ENCODE measurements at regions not wholly inside any gene's neighbourhood (a gene's known extent, or its start where the extent isn't known, plus 50 kb on each side); places are given as distances from the start of the nearest gene placed in this dataset.

DNA sequence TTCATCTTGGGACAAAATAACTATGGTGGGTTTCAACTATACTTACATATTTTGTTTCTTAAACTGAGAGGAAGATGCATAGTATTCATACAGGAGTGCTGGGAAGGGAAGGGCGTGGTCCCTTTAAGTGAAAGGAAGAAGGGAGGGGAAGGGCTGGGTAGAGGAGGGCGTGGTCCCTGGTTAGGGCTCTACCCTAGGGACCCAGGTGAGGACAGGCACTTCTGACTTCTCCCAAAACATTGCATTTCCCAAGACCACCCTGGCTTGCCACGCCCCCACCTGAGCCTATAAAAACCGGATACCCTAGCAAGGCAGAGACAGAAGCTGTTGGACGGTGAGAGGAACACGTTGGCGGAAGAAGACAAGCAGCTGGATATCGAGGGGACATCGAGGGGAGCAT lies 157.6 kb upstream of the PLXNA4 start:
- no peak for TF ChIP-seq JUND (IDR thresholded peaks at IDR 0.05; ENCODE audit: low read depth)
- in situ Hi-C loops (cut with HindIII; ENCODE audit: low pct_unique_long_range_greater_than_20kb, low sequenced_read_pairs) = no loop called here
- no peak for DNase-seq (ENCODE audit: low read depth in 1 of 2, low spot score in 1 of 2)

DNA sequence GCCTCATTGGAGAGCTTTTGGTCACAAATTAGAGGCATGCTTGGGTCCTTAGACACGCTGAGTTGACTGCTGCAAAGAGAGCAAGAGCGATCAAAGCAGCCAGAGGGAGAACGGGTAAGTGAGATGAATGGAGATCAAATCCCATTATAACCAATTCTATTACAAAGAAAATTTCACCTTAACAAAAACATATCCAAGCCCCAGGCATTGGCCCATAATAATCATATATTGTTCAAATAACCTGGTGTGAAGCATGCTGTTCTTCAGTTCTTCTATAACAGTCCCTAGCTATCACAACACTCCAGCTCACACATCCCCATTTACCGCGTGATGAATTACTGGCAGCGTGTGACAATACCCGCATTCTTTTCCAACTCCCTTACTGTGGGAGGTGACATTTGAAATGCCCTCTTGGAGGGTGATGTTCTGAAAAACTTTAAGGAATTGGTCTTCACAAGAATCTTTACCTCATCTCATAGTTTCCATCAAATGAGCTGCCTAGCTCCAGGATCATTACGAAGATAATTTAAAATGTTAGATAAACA lies 156.1 kb upstream of the PLXNA4 start:
- no peak for DNase-seq (ENCODE audit: low read depth in 1 of 2, low spot score in 1 of 2)
- TF ChIP-seq JUND (IDR thresholded peaks at IDR 0.05; ENCODE audit: low read depth) = no peak
- in situ Hi-C loops (cut with HindIII; ENCODE audit: low pct_unique_long_range_greater_than_20kb, low sequenced_read_pairs) = no loop called here

- DNase-seq (ENCODE audit: low read depth in 1 of 2, low spot score in 1 of 2) = no peak
- in situ Hi-C loops (cut with HindIII; ENCODE audit: low pct_unique_long_range_greater_than_20kb, low sequenced_read_pairs) = no loop called here
- TF ChIP-seq JUND (IDR thresholded peaks at IDR 0.05; ENCODE audit: low read depth) = no peak
Measured at GRCh38 chr7:132730105-132730504, 153.8 kb upstream of the PLXNA4 start.

DNA sequence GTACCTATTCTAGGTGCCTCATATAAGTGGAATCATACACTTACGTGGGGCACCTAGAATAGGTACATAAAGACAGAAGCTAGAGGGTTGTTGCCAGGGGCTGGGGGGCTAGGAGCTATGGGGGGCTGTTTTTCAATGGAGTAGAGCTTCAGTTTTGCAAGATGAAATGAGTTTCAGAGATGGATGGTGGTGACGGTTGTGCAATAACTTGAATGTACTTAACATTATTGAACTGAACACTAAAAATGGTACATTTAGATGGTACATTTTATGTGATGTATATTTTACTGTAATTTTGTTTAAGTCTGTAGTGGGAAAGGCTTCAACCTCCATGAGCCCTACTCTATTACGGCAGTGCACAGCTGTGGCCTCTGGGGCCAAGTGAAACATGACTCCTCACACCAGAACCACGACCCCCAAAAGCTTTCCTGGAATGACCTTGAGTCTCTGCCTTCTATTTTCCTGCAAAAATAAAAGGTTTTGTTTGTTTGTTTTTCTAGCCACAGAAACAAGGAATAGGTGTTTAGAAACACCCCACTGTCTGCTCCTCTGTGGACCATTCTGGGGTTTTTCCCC lies 147.3 kb upstream of the PLXNA4 start:
- no peak for DNase-seq (ENCODE audit: low read depth in 1 of 2, low spot score in 1 of 2)
- in situ Hi-C loops (cut with HindIII; ENCODE audit: low pct_unique_long_range_greater_than_20kb, low sequenced_read_pairs) = no loop called here
- TF ChIP-seq JUND (IDR thresholded peaks at IDR 0.05; ENCODE audit: low read depth) = no peak

- TF ChIP-seq JUND (IDR thresholded peaks at IDR 0.05; ENCODE audit: low read depth) = no peak
- no peak for DNase-seq (ENCODE audit: low read depth in 1 of 2, low spot score in 1 of 2)
- in situ Hi-C loops (cut with HindIII; ENCODE audit: low pct_unique_long_range_greater_than_20kb, low sequenced_read_pairs) = no loop called here
Measured at GRCh38 chr7:132720835-132721234, 144.6 kb upstream of the PLXNA4 start.

DNA sequence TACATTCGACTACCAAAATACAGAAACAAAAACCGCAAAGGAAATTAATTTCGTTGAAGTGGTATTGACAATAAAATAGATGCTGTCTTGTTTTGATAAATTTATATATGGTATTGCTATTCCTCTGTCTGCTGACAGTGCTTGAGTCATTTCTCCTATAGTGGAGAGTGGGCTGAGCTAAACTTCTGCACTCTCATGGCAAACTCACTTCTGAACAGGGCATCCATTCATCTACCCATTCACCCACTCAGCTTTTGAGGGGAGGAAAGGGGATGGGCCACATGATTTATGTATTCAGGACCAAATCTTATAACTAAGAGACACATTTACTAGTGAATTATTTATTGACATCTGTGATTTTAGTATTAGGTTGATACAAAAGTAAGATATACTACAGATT lies 137.6 kb upstream of the PLXNA4 start:
- TF ChIP-seq JUND (IDR thresholded peaks at IDR 0.05; ENCODE audit: low read depth) = no peak
- in situ Hi-C loops (cut with HindIII; ENCODE audit: low pct_unique_long_range_greater_than_20kb, low sequenced_read_pairs) = no loop called here
- DNase-seq (ENCODE audit: low read depth in 1 of 2, low spot score in 1 of 2) = no peak

DNA sequence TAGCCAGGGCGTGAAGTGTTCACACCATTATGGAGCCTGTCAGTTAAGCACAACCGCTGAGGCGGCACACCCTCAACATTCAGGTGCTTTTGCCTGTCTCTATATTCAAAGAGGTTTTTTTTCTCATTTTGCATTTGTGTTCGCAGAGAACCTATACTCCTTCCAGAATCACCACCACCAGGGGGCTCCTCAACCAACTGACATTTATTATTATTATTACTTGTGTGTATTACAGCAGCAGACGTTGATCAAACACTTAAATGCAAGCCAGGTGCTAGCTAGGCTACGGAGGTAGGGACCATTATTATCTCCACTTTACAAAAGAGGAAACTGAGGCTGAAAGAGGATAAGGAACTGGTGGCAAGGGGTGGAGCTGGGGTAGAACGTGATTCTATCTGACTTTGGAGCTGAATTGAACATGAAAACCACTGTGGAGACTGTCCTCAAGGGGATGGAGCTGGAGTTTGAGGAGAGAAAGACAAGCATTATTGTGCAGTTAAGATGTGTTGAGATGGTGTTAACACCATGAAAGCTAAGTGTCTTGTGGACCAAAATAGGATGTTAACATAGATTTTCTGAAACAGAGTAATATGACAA lies 133.8 kb upstream of the PLXNA4 start:
- DNase-seq (ENCODE audit: low read depth in 1 of 2, low spot score in 1 of 2) = peak in 1 of 2 experiments; percentile 16
- no peak for TF ChIP-seq JUND (IDR thresholded peaks at IDR 0.05; ENCODE audit: low read depth)
- in situ Hi-C loops (cut with HindIII; ENCODE audit: low pct_unique_long_range_greater_than_20kb, low sequenced_read_pairs) = no loop called here

DNA sequence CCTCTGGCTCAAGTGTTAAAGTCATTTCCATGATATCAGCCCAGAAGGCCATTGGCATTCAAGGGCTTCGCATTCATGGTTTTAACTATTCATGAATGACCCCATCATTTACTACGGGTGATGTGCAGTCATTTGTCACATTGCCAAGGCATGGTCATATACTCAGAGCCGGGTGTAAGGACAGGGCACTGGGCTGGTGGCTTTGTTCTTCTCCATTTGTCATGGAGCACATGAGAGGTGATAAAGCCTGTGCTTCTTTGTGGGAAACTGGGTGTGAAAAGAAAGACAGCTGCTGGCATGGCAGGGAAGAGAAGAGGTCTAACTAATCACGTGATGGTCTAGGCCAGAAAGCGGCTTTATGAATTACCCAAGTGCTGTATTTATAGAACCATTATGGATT lies 132.2 kb upstream of the PLXNA4 start:
- no peak for DNase-seq (ENCODE audit: low read depth in 1 of 2, low spot score in 1 of 2)
- TF ChIP-seq JUND (IDR thresholded peaks at IDR 0.05; ENCODE audit: low read depth) = no peak
- in situ Hi-C loops (cut with HindIII; ENCODE audit: low pct_unique_long_range_greater_than_20kb, low sequenced_read_pairs) = no loop called here

- TF ChIP-seq JUND (IDR thresholded peaks at IDR 0.05; ENCODE audit: low read depth) = no peak
- no peak for DNase-seq (ENCODE audit: low read depth in 1 of 2, low spot score in 1 of 2)
- in situ Hi-C loops (cut with HindIII; ENCODE audit: low pct_unique_long_range_greater_than_20kb, low sequenced_read_pairs) = no loop called here
Measured at GRCh38 chr7:132705146-132705545, 128.9 kb upstream of the PLXNA4 start.

GRCh38 chr7:132703742-132704141 lies 127.5 kb upstream of the PLXNA4 start:
- TF ChIP-seq JUND (IDR thresholded peaks at IDR 0.05; ENCODE audit: low read depth) = no peak
- in situ Hi-C loops (cut with HindIII; ENCODE audit: low pct_unique_long_range_greater_than_20kb, low sequenced_read_pairs) = no loop called here
- DNase-seq (ENCODE audit: low read depth in 1 of 2, low spot score in 1 of 2) = no peak

GRCh38 chr7:132697003-132697402 lies 120.7 kb upstream of the PLXNA4 start:
- in situ Hi-C loops (cut with HindIII; ENCODE audit: low pct_unique_long_range_greater_than_20kb, low sequenced_read_pairs) = no loop called here

GRCh38 chr7:132696332-132696731 lies 120.1 kb upstream of the PLXNA4 start:
- in situ Hi-C loops (cut with HindIII; ENCODE audit: low pct_unique_long_range_greater_than_20kb, low sequenced_read_pairs) = no loop called here
- TF ChIP-seq JUND (IDR thresholded peaks at IDR 0.05; ENCODE audit: low read depth) = no peak
- no peak for DNase-seq (ENCODE audit: low read depth in 1 of 2, low spot score in 1 of 2)

More at GRCh38 chr7:132697003-132697402, 120.7 kb upstream of the PLXNA4 start:
- no peak for TF ChIP-seq JUND (IDR thresholded peaks at IDR 0.05; ENCODE audit: low read depth)
- no peak for DNase-seq (ENCODE audit: low read depth in 1 of 2, low spot score in 1 of 2)

DNA sequence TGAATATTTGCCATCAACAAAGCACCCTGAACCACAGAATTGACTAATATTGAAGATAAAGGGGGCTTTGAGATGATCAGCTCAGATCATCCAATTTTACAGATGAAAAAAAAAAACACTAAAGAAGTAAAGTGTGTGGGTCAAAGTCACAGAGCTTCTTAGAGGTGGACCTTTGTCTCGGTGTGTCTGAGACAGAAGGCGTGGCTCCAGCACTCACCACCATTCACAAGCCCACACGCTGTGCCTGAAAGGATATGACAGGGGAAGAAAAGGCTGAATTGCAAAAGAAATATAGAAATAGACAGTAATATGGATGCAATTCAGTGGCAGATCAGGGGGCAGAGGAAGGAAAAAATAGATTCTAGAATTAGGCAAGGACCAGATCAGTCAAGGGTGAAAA lies 114.9 kb upstream of the PLXNA4 start:
- DNase-seq (ENCODE audit: low read depth in 1 of 2, low spot score in 1 of 2) = no peak
- in situ Hi-C loops (cut with HindIII; ENCODE audit: low pct_unique_long_range_greater_than_20kb, low sequenced_read_pairs) = no loop called here
- no peak for TF ChIP-seq JUND (IDR thresholded peaks at IDR 0.05; ENCODE audit: low read depth)

GRCh38 chr7:132690174-132690573 lies 113.9 kb upstream of the PLXNA4 start:
- in situ Hi-C loops (cut with HindIII; ENCODE audit: low pct_unique_long_range_greater_than_20kb, low sequenced_read_pairs) = no loop called here
- DNase-seq (ENCODE audit: low read depth in 1 of 2, low spot score in 1 of 2) = no peak
- no peak for TF ChIP-seq JUND (IDR thresholded peaks at IDR 0.05; ENCODE audit: low read depth)

Data from T47D (cell line).